NCI-H526 treated with DMSO at 0.1 percent for 48 hours (cell line): ENCODE measurements at regions not wholly inside any gene's neighbourhood (a gene's known extent, or its start where the extent isn't known, plus 50 kb on each side); places are given as distances from the start of the nearest gene placed in this dataset.

ENCODE experiments used
- DNase-seq: peaks from one replicate; lab custom pipeline; 2025; lab: John Stamatoyannopoulos, UW

DNA sequence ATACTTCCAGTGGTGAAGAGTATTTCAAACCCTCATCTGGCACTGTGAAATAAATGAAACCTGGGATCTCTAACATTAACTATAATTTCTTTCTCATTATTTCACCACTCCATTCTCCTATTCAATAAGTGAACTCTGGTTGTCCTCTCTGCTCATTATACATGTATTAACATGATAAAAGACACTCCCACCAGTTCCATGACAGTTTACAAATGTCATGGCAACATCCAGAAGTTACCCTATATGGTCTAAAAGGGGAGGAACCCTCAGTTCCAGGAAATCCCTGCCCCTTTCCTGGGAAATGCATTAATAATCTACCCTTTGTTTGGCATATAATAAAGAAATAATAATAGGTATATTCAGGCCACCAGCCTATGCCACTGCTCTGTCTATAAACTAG, 62.7 kb upstream of the BRINP3 start:
- DNase-seq = no peak

DNA sequence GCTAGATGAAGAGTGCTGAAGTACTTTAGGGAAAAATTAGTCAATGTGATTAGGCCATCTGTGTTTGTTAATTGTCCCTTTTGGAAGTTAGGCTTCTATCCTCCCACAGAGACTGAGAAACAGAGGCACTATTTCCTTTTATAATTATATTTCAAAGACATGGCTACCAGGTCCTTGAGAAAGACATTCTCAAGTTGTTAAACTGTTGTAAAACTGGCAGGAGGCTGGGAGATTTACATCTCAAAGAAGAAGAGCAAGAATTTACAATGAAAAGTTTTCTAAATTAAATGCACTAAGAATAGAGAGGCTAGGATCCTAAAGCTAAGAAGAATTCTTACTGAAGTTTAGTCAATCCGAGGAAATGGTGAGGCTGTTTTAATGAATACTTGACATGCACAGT, 74.0 kb upstream of the BRINP3 start:
- DNase-seq = no peak

DNA sequence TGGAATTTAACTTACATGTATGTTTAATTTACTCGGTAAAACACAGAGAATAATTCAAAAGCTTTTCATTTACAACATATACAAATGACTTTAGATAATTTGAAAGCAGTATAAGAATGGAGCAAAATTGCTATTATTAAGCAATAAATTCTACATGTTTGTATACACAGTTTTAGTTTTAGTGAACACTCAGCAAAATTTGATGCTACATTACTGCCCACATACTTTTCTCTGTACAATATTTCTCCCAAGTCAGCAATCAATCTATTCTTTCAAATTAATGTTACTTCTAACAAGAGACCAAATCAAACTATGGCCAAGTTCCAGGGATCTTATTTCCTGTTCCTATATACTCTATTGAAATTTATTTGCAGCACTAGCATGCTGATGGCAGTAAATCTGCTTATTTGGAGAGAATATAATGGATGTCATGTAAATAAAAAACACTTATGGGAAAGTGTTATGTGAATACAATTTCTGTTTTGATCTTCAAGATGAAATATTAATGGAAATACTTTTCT, 82.6 kb upstream of the BRINP3 start:
- DNase-seq = no peak

DNA sequence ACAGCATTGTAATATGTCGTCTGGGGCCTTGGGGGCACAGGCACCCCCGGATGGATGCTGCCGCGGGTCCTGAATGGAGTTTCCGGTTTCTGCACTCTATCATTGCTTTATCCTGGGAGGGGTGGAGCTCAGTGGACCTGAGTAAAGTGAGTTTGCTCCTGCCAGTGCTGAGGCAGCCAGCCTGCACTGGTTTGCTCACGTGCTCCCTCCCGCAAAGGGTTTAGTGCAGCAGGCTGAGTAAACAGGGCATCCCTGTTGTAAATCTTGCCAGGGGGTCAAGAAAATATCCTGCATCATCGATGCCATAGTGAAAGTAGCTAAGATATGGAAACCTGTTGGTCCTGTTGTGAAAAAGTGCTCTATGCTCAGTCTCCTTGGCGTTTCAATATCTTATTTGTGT, 85.6 kb upstream of the BRINP3 start:
- DNase-seq = no peak

DNA sequence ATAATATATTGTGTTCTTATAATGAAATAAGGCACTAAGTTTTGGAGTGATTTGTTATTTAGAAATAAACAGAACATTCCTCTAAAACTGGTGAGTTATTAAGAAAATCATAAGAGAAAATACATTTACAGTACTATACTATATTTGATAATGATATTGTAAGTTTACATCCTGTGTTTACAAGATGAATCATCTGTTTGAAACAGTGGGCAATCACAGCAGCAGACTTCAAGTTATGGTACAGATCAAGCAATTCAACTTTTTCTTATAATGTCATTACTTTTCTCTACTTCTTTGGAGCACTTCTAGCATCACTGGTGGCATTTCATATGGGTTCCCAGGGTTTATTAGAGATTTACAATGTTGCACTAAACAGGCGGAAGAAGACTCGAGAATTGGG, 86.5 kb upstream of the BRINP3 start:
- DNase-seq = no peak

DNA sequence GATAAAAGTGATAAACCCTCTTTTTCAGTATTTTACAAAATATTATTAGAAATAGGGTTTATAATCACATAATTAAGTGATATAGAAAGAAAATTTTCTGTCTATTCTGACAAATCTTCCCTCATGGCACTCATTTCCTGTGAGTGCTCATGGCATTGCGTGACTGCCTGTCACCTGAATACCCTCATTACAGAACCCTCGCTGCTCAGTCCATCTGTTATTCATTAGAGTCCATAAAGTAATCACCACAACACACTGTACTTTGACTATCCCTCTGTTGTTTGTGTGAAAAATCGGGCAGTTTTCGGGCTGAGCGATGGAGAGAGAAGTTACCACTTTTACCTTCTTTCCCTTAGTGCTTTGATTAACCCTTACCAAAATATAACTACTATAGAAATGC, 100.4 kb upstream of the BRINP3 start:
- no peak for DNase-seq

DNA sequence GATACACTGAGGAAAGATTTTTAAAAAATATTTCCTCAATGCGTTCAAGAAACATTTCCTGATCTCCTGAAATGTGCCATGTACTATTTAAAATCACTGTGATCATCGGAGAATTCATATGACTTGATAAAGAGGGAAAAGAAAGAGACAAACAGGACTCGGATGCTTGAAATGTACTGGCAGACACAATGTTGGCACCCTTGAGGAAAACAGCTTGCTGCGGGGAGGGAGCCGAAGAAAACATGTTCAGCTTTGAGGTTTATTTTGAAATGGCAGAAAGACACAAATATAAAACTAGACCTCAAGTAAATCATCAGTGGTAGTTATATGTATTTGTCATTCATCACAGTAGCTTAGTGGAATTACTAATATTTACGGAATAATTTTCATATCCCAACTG, 100.9 kb upstream of the BRINP3 start:
- DNase-seq = no peak

DNA sequence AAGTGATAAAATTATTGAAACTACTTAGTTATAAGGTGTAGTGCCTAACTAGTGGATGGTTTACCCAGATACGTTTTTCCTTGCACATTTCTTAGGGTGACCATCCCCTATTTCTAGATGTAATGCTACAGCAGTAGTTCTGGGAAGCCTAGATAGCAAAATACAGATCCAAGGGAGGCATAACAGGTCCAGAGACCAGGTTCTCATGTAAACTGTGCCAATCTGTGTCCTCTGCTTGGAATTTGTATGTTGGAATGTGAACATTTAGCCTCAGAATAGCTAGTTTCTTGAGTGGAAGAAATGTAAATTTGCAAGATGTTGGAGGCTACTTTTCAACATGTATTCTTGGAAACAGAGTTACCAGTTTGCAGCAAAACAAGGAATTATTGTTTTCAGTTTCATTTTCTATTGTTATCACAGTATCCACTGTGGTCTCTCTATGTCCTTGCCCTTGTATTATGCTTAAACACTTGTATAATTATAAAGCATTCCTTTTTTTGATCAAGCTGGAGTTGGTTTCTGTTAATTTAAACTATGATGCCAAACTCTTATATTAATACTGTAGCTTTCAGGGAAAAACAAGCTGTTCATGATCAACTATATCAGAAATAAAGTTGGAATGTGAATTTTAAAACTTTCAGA, 102.0 kb upstream of the BRINP3 start:
- no peak for DNase-seq

DNA sequence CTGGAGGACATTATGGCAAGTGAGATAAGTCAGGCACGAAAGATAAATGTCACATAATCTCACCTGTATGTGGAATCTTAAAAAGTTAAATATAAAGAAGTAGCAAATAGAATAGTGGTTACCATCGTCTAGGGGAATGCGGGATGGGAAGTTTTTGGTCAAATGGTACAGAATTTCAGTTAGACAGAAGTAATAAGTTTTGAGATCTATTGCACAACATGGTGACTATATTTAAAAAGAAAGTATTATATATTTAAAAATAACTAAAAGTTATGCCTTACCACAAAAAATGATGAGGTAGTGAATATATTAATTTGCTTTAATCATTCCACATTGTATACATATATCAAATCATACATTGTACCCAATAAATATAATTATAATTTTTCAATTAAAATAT, 106.2 kb upstream of the BRINP3 start:
- DNase-seq = no peak

DNA sequence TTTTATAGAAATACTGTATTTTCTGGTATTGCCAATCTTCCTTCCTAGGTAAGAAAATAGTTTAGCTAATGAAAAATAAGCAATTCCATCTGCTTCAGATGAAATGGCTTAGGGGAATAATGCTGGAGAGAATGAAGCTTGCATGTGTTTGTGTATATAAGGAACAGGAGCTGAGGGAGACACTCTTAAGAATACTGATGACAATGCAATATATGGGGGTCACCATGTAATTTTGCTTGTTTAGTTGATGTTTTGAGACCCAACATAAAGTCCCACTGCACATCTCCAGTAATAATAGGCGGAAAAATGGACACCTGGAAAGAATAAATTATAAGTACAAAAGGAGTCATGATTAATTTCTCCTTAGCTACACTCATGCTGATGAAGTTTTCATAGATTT, 110.8 kb upstream of the BRINP3 start:
- DNase-seq = no peak

DNA sequence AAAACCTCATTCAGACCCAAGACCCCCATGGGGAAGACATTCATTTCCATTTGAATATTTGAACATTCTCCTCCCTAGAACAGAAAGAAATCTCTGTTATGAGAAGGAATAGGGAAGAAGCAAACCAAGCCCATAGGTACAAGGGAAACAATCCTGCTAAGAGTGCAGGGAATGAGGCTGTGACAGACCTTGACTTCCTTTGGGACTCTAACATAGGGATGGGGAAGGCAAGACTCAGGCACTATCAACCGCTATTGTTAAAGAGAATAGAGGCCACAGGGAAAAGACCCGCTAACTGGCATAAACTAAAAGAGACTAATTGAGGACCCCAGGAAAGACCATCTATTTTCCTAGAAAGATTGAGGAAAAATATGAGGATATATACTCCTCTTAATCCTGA, 117.8 kb upstream of the BRINP3 start:
- DNase-seq = no peak

DNA sequence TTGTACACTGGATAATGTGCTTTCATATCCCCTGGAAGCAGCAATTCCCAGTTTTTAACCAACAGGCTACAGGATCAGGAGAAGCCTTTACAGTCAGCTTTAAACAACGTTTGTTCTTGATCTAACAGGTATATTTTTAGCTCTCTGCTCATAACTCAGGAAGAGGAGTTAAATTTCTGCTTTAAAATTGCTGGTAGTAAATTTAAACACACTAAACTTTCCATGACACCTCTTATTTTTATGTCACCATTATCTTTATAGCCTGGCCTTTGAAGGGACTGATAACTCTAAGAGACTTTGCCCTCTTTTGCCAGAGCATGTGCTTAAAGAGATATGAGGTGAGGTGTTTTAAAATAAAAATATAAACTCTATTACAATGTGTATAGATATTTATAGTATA, 119.6 kb upstream of the BRINP3 start:
- DNase-seq = no peak

DNA sequence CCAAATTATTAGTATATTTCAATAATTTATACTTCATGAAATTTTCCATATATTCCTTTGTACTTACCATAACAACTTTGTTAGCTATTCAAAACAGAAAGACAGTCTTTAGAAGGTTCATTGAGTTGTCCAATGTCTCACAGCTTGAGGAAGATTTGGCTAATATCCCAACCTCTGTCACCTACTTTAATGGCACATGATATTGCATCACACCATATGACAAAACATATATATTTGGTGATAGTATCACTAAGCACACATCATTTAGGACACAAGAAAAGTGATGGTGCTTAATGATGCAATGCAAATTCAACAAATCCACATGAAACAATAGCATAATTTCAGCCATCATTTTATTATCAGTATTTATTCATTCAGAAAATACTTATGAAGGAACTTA, 122.0 kb upstream of the BRINP3 start:
- no peak for DNase-seq

DNA sequence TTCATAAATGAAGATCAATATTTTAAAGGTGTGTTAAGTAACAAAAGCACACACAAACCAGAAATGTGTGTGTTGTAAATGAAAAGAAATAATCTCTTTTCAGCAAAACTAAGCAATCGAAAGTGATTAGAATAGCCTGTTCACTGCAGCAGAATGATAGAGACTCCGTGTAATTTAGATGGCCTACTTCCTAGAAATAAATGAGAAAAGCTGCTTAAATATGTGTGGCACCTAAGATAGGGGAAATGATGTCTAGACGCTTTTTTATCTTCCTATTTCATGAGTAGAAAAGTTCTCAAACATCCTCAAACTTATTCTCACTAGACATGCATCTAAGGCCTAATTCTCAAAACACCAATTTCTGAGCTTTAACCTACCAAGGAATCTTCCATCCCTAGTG, 124.7 kb upstream of the BRINP3 start:
- no peak for DNase-seq

DNA sequence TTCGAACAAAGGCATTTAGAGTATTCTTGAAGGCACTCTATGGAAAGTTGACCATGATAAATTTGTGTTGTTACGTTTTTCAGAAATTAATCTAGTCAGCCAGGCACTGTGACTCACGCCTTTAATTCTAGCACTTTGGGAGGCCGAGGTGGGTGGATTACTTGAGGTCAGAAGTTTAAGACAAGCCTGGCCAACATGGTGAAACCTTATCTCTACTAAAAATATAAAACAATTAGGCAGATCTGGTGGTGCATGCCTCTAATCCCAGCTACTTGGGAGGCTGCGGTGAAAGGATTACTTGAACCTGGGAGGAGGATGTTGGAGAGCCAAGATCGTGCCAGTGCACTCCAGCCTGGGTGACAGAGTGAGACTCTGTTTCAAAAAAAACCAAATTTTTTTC, 130.6 kb upstream of the BRINP3 start:
- no peak for DNase-seq

DNA sequence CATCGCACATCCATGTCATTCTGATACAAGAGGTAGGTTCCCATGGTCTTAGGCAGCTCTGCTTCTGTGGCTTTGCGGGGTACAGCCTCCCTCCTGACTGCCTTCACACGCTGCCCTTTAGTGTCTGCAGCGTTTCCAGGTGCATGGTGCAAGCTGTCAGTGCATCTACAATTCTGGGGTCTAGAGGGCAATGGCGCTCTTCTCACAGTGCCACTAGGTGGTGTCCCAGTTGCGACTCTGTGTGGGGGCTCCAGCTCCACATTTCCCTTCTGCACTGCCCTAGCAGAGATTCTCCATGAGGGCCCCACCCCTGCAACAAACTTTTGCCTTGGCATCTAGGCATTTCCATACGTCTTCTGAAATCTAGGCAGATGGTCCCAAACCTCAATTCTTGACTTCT, 138.2 kb upstream of the BRINP3 start:
- DNase-seq = no peak

DNA sequence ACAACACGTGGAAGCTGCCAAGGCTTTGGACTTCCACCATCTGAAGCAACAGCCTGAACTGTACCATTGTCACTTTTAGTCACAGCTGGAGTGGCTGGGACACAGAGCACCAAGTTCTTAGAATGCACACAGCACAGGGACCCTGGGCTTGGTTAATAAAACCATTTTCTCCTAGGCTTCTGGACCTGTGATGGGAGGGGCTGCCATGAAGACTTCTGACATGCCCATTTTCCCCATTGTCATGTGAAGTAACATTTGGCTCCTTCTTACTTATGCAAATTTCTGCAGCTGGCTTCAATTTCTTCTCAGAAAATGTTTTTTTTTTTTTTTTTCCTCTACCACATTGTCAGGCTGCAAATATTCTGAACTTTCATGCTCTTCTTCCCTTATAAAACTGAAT, 138.6 kb upstream of the BRINP3 start:
- DNase-seq = no peak

DNA sequence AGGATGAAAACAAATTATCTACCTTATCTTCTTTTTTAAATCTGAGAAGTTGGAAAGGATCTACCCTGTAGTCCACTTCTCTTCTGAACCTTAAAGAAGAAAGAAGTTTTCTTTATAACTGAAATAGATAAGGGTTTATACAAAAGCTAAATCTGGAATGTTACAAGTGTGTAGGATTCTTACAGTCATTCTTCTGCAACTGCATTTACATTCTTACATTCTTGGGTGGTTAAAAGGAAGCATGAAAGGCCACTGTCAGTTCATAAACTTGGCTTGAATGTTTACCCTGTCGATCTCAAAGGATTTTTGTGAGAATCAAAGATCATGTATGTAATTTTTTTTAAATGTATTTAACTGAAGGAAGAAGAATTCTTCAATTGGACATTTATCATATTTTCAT, 142.1 kb upstream of the BRINP3 start:
- DNase-seq = no peak

DNA sequence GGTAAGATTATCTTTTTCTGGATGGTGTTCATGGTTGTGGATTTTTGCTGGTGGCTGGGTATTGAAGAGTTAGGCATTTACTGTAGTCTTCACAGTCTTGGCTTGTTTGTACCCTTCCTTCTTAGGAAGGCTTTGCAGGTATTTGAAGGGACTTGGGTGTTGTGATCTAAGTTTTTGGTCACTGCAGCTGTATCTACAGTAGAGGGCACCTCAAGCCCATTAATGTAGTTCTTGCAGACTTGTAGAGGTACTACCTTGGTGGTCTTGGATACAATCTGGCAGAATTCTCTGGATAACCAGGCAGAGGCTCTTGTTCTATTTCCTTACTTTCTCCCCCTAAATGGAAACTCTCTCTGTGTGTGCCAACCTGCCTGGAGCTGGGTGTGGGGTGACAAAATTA, 155.8 kb upstream of the BRINP3 start:
- DNase-seq = no peak

DNA sequence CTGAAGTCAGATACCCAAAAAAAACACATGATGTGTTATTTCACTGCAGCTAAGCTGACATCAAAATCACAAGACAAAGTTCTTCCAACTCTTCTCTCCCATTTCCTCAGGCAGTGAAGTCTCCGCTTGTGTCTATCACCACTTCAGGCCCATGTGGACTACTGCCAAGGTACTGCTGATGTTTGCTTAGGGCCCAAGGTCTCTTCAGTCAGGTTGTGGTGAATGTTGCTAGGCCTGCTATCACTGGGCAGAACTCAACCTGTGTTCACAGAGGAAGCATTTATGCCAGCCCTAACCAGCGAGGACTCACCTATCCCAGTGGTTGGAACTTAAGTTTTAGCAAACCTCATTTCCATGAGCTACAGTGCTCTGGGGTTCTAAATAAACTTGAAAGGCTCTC, 156.5 kb upstream of the BRINP3 start:
- no peak for DNase-seq

DNA sequence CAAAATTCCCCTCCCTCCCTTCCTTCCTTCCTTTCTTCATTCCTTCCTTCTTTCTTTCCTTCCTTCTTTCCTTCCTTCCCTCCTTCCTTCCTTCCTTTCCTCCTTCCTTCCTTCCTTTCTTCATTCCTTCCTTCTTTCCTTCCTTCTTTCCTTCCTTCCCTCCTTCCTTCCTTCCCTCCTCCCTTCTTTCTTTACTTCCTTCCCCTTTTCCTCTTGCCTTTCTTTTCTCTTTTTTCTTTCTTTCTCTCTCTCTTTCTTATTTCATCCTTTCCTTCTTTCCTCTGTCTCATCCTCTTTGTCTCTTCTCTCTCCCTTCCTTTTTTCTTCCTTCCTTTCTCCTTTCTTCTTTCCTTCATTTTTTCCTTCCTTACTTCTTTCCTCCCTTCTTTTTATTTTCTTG, 171.9 kb upstream of the BRINP3 start:
- no peak for DNase-seq

DNA sequence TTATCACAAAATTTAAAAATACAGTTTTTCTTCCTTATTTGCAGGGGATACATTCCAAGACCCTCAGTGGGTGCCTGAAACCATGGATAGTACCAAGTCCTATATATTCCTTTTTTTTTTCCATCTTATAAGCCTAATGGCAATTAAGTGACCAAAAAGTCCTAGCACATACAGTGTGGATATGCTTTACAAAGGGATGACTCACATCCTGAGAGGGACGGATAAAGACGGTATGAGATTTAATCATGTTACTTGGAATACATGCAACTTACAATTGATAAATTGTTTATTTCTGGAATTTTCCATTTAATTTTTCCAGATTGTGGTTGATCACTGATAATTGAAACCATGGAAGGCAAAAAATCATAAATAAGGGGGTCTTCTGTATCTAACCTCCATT, 181.2 kb upstream of the BRINP3 start:
- DNase-seq = no peak

DNA sequence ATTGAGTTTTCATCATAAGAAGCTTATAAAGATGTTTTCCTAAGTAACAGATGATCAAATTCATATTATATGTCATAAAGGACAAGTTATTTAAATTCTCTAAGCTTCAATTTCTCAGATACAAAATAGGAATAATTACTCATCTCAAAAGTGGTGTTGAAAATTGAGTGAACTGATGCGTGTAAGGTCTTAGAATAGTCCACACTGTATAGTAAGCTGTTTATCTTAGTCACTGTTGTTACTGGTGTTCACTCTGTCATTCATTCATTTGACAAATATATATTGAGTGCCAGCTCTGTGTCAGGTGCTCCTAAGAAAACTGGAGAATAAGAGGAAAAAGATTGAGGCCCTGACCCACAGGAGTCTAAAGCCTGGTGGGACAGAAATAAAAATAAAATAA, 186.3 kb upstream of the BRINP3 start:
- no peak for DNase-seq

DNA sequence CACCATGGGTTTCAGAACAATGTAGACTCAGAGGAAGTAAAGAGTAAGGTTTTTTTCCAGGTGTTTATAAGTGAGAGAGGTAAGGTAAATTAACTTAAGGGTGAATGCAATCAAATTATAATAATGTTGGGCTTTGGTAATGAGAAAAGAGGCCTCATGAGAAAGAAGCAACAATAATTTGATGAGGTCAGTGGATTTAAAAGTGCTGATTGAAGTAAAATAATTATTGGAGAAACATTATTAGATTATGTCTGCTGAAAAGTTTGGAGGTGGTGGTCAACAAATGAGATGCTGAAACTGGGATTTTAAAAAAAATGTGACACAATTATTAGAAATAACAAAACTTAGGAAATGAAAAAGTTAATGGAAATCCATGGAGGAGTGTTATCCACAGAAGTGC, 187.4 kb upstream of the BRINP3 start:
- DNase-seq = no peak

DNA sequence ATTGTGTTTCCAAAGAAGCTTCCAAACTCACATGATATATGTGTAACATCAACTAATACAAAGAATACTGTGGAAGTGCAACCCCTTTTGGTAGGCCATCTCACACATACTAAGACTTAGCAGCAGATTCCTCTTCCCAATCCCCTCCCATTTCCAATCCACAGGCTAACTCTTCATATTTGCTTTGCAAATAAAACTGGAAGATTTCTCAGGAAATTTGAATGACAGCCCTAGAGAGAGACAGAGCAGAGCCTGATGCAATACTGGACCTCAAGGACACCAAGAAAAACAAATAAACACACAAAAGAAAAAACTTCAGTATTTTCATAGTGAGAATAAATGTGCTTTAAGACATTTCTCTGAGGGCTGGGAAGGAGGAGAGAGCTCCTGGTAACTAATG, 190.2 kb upstream of the BRINP3 start:
- peak; percentile 74 for DNase-seq
